T-cell (primary cell): ENCODE measurements at regions not wholly inside any gene's neighbourhood (a gene's known extent, or its start where the extent isn't known, plus 50 kb on each side); places are given as distances from the start of the nearest gene placed in this dataset.

Source experiments
- ATAC-seq, 4 experiments: fragments of 200-7000 bp in 3 of 4; fragments of 150-1000 bp in 1 of 4; cut with Tn5 transposase; replicated peaks in 1 of 4; 1 replicate in 3 of 4; 2 replicates in 1 of 4; pipeline ENCODE4 v1.10.0; 2021; ENCODE audit warnings: moderate library complexity in 3 of 4, mild to moderate bottlenecking in 2 of 4, moderate number of reproducible peaks in 1 of 4
- CTCF ChIA-PET, 2 donors: fragments of 300-600 bp; sonication (Branson Sonifier 250); formaldehyde crosslinking; loops; one replicate each; lab custom pipeline; 2022; ENCODE audit warnings: antibody characterized with exemption in 2 of 2; lab: Charles Lee
- POLR2A ChIA-PET, 2 donors: fragments of 300-600 bp; sonication (Branson Sonifier 250); formaldehyde crosslinking; loops; one replicate each; lab custom pipeline; 2022; ENCODE audit warnings: antibody characterized with exemption in 2 of 2; lab: Charles Lee
- DNase-seq, 35 experiments: peaks; one replicate each; pipeline versions ENCODE4 v3.0.0 to v3.0.0-alpha.2; 2013 to 2023
- H3K27ac ChIP-seq: one replicate; pipeline ENCODE4 v1.5.1; 2013; ENCODE audit warnings: low read length
- H3K27me3 ChIP-seq, 2 experiments: replicated peaks in 1 of 2; 1 replicate in 1 of 2; 2 replicates in 1 of 2; pipeline versions ENCODE4 v1.6.1 to v1.7.0; 2013; ENCODE audit warnings: low read length in 1 of 2, mixed read lengths in 1 of 2; ENCODE audit not compliant: control insufficient read depth in 2 of 2, insufficient read depth in 2 of 2; ENCODE audit errors: extremely low read depth in 1 of 2
- H3K36me3 ChIP-seq, 2 donors: 1 replicate in 1 of 2; 2 replicates in 1 of 2; pipeline versions ENCODE4 v1.6.1 to v1.7.0; 2013; ENCODE audit warnings: low read length in 1 of 2; ENCODE audit not compliant: control insufficient read depth in 2 of 2, insufficient read depth in 1 of 2; ENCODE audit errors: extremely low read depth in 1 of 2
- H3K4me1 ChIP-seq, 2 experiments: 1 replicate in 1 of 2; 2 replicates in 1 of 2; pipeline versions ENCODE4 v1.6.1 to v1.7.0; 2013; ENCODE audit warnings: low read length in 2 of 2, mixed read lengths in 1 of 2; ENCODE audit not compliant: insufficient read depth in 2 of 2, control insufficient read depth in 1 of 2; ENCODE audit errors: extremely low read depth in 1 of 2
- H3K4me3 ChIP-seq, 2 donors: 1 replicate in 1 of 2; 2 replicates in 1 of 2; pipeline versions ENCODE4 v1.5.1 to v1.7.0; 2013; ENCODE audit warnings: mild to moderate bottlenecking in 2 of 2, low read length in 1 of 2, moderate library complexity in 1 of 2; ENCODE audit not compliant: control insufficient read depth in 1 of 2; ENCODE audit errors: extremely low read depth in 1 of 2
- H3K9me3 ChIP-seq: 2 replicates; pipeline ENCODE4 v1.7.0; 2013
- H3K27ac Mint-ChIP-seq, 2 donors: one replicate each; pipeline ENCODE4 v1.8.0; 2020 to 2021; ENCODE audit warnings: mild to moderate bottlenecking in 2 of 2, mixed read lengths in 2 of 2
- H3K27me3 Mint-ChIP-seq, 2 donors: one replicate each; pipeline ENCODE4 v1.8.0; 2021 to 2022; ENCODE audit warnings: mixed read lengths in 2 of 2
- H3K36me3 Mint-ChIP-seq: one replicate; pipeline ENCODE4 v1.8.0; 2021; ENCODE audit warnings: mixed read lengths
- H3K4me1 Mint-ChIP-seq, 3 donors: one replicate each; pipeline ENCODE4 v1.8.0; 2020 to 2022; ENCODE audit warnings: mixed read lengths in 3 of 3, mild to moderate bottlenecking in 1 of 3
- H3K4me3 Mint-ChIP-seq, 3 donors: one replicate each; pipeline ENCODE4 v1.8.0; 2020 to 2022; ENCODE audit warnings: mild to moderate bottlenecking in 3 of 3, mixed read lengths in 3 of 3, moderate library complexity in 3 of 3
- H3K9me3 Mint-ChIP-seq, 3 donors: one replicate each; pipeline ENCODE4 v1.8.0; 2020 to 2022; ENCODE audit warnings: mixed read lengths in 3 of 3
- WGBS: methylation state at CpG from one replicate; pipeline ENCODE4 v1.1.5; 2013; ENCODE audit warnings: missing lambda C conversion rate; ENCODE audit not compliant: insufficient coverage; 5-methylcytosine and 5-hydroxymethylcytosine counted together

GRCh38 chr4:106850691-106851090 is 185.4 kb downstream of the DKK2 start:
- no peak overlapping the region for H3K4me3 Mint-ChIP-seq
- H3K27ac Mint-ChIP-seq: no peak overlapping the region
- WGBS: 60% methylated on average over 1 of the region's 2 CpGs
- H3K9me3 ChIP-seq: no peaks in the 10 kb centered on the region
- peaks cover 0 to 11% (median 4%) of the 10 kb centered on the region in 3 donors for H3K9me3 Mint-ChIP-seq
- H3K4me1 Mint-ChIP-seq: no peaks in the 10 kb centered on the region
- no peaks in the 10 kb centered on the region for H3K36me3 ChIP-seq
- H3K27ac ChIP-seq: no peak overlapping the region
- no peaks in the 10 kb centered on the region for H3K27me3 Mint-ChIP-seq
- no peak overlapping the region for H3K4me3 ChIP-seq
- ChIA-PET POLR2A (no interaction called here), CTCF (no interaction called here)
- ATAC-seq (no peak), DNase-seq (no peak)
- H3K4me1 ChIP-seq: no peaks in the 10 kb centered on the region
- H3K27me3 ChIP-seq: no peaks in the 10 kb centered on the region
- H3K36me3 Mint-ChIP-seq: no peaks in the 10 kb centered on the region

- ATAC-seq (no peak), DNase-seq (no peak)
- H3K9me3 Mint-ChIP-seq: peaks cover 0 to 17% (median 6%) of the 10 kb centered on the region in 3 donors
- Histone ChIP-seq H3K9me3 (no peaks in the 10 kb centered on the region), H3K4me3 (no peak overlapping the region), H3K36me3 (no peaks in the 10 kb centered on the region), H3K27me3 (no peaks in the 10 kb centered on the region), H3K27ac (no peak overlapping the region), H3K4me1 (no peaks in the 10 kb centered on the region)
- H3K4me1 Mint-ChIP-seq: no peaks in the 10 kb centered on the region
- H3K4me3 Mint-ChIP-seq: no peak overlapping the region
- no peak overlapping the region for H3K27ac Mint-ChIP-seq
- H3K36me3 Mint-ChIP-seq: no peaks in the 10 kb centered on the region
- CTCF ChIA-PET: no interaction called here
- POLR2A ChIA-PET: no interaction called here
- H3K27me3 Mint-ChIP-seq: no peaks in the 10 kb centered on the region
These were observed 200.2 kb downstream of the DKK2 start for GRCh38 chr4:106835919-106836318.

- Mint-ChIP-seq H3K27ac (no peak overlapping the region), H3K36me3 (no peaks in the 10 kb centered on the region), H3K4me1 (no peaks in the 10 kb centered on the region), H3K27me3 (no peaks in the 10 kb centered on the region), H3K4me3 (no peak overlapping the region), H3K9me3 (peaks cover 3 to 15% (median 4%) of the 10 kb centered on the region in 3 donors)
- no peak for ATAC-seq
- ChIA-PET POLR2A (no interaction called here), CTCF (no interaction called here)
- Histone ChIP-seq H3K4me3 (no peak overlapping the region), H3K27ac (no peak overlapping the region), H3K9me3 (no peaks in the 10 kb centered on the region), H3K4me1 (no peaks in the 10 kb centered on the region), H3K36me3 (no peaks in the 10 kb centered on the region), H3K27me3 (no peaks in the 10 kb centered on the region)
- DNase-seq: no peak
These were observed 205.2 kb downstream of the DKK2 start for GRCh38 chr4:106830879-106831278.

- Histone ChIP-seq H3K27me3 (no peaks in the 10 kb centered on the region), H3K4me1 (no peaks in the 10 kb centered on the region), H3K9me3 (no peaks in the 10 kb centered on the region), H3K27ac (no peak overlapping the region), H3K36me3 (no peaks in the 10 kb centered on the region), H3K4me3 (no peak overlapping the region)
- H3K9me3 Mint-ChIP-seq: peaks cover 2 to 5% (median 2%) of the 10 kb centered on the region in 3 donors
- WGBS: no CpG with 5 or more reads among the region's 1 CpG
- H3K4me1 Mint-ChIP-seq: no peaks in the 10 kb centered on the region
- CTCF ChIA-PET: no interaction called here
- no peak overlapping the region for H3K27ac Mint-ChIP-seq
- no peaks in the 10 kb centered on the region for H3K27me3 Mint-ChIP-seq
- no peaks in the 10 kb centered on the region for H3K36me3 Mint-ChIP-seq
- ATAC-seq (no peak), DNase-seq (no peak)
- POLR2A ChIA-PET: no interaction called here
- no peak overlapping the region for H3K4me3 Mint-ChIP-seq
These were observed 217.3 kb downstream of the DKK2 start for GRCh38 chr4:106818764-106819163.

GRCh38 chr4:106816496-106816895 is 219.6 kb downstream of the DKK2 start:
- no peak for DNase-seq
- no peak overlapping the region for H3K4me3 Mint-ChIP-seq
- Histone ChIP-seq H3K9me3 (no peaks in the 10 kb centered on the region), H3K27ac (no peak overlapping the region), H3K4me3 (no peak overlapping the region), H3K27me3 (no peaks in the 10 kb centered on the region), H3K4me1 (no peaks in the 10 kb centered on the region), H3K36me3 (no peaks in the 10 kb centered on the region)
- no peaks in the 10 kb centered on the region for H3K4me1 Mint-ChIP-seq
- ChIA-PET CTCF (no interaction called here), POLR2A (no interaction called here)
- H3K27me3 Mint-ChIP-seq: no peaks in the 10 kb centered on the region
- no peak for ATAC-seq
- H3K36me3 Mint-ChIP-seq: no peaks in the 10 kb centered on the region
- H3K27ac Mint-ChIP-seq: no peak overlapping the region
- no CpG with 5 or more reads among the region's 1 CpG for WGBS
- H3K9me3 Mint-ChIP-seq: peaks cover 0 to 3% (median 2%) of the 10 kb centered on the region in 3 donors

GRCh38 chr4:106810122-106810521 is 226.0 kb downstream of the DKK2 start:
- H3K9me3 ChIP-seq: no peaks in the 10 kb centered on the region
- no peak for ATAC-seq
- H3K36me3 ChIP-seq: no peaks in the 10 kb centered on the region
- ChIA-PET CTCF (no interaction called here), POLR2A (no interaction called here)
- H3K9me3 Mint-ChIP-seq: peaks cover 0 to 2% (median 0%) of the 10 kb centered on the region in 3 donors
- no peaks in the 10 kb centered on the region for H3K4me1 ChIP-seq
- H3K27me3 Mint-ChIP-seq: no peaks in the 10 kb centered on the region
- no peak overlapping the region for H3K27ac ChIP-seq
- H3K4me3 Mint-ChIP-seq: no peak overlapping the region
- H3K4me1 Mint-ChIP-seq: no peaks in the 10 kb centered on the region
- H3K36me3 Mint-ChIP-seq: no peaks in the 10 kb centered on the region
- no peak overlapping the region for H3K27ac Mint-ChIP-seq
- H3K27me3 ChIP-seq: no peaks in the 10 kb centered on the region
- H3K4me3 ChIP-seq: no peak overlapping the region
- DNase-seq: no peak

GRCh38 chr4:106809076-106809475 is 227.0 kb downstream of the DKK2 start:
- H3K4me1 Mint-ChIP-seq: no peaks in the 10 kb centered on the region
- H3K36me3 Mint-ChIP-seq: no peaks in the 10 kb centered on the region
- H3K27ac ChIP-seq: no peak overlapping the region
- no peaks in the 10 kb centered on the region for H3K9me3 ChIP-seq
- POLR2A ChIA-PET: no interaction called here
- H3K9me3 Mint-ChIP-seq: peaks cover 0 to 2% (median 0%) of the 10 kb centered on the region in 3 donors
- H3K27ac Mint-ChIP-seq: no peak overlapping the region
- no peak for DNase-seq
- no peaks in the 10 kb centered on the region for H3K27me3 Mint-ChIP-seq
- ATAC-seq: no peak
- no peak overlapping the region for H3K4me3 ChIP-seq
- no peaks in the 10 kb centered on the region for H3K36me3 ChIP-seq
- H3K27me3 ChIP-seq: no peaks in the 10 kb centered on the region
- WGBS: 100% methylated on average over 1 of the region's 2 CpGs
- no peaks in the 10 kb centered on the region for H3K4me1 ChIP-seq
- no peak overlapping the region for H3K4me3 Mint-ChIP-seq
- CTCF ChIA-PET: no interaction called here
